Posterior vena cava (tissue), 2 donors: ENCODE measurements at regions not wholly inside any gene's neighbourhood (a gene's known extent, or its start where the extent isn't known, plus 50 kb on each side); places are given as distances from the start of the nearest gene placed in this dataset.
"Not testable (repeated sequence)": the region's sequence is repeated elsewhere in the genome, so short reads cannot be mapped to it uniquely, and the experiment has no call there.

Source experiments
- DNase-seq: peaks from one replicate; pipeline ENCODE4 v3.0.0-alpha.2; 2020; ENCODE audit warnings: low spot score
- intact Hi-C, 2 donors: fragments of 100-400 bp; cut with DNase I; formaldehyde crosslinking; loops; one replicate each; pipeline versions ENCODE4 v1.14.1 to v1.14.2; 2022 to 2023
- donor health status: DM: yes; HTN: yes; CAD: no.
- donor health status: DM: yes; HTN: yes; CAD: no.

DNA sequence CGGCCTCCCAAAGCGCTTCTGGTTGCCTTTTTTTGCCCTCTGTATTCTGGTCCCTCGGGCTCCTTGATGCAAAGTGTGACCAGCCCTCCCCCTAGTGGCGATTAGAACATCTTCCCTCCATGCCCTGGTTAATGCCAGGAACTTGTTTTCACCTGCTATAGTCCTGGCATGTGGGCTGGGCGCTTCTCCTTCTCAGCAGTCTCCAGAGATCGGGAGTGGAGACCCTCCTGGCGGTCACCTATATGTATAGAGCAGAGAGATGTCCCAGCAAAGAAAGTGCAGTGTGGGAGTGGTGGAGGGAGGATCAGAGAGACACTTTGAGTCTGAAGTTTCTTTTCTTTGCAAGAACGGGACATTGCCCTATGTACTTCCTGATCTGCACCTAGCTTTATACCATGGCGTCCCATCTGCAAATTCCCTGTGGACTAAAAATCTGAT is 264.1 kb downstream of the OTUD1 start:
- intact Hi-C loops, result no loop called here
- peak; percentile 76 for DNase-seq

DNA sequence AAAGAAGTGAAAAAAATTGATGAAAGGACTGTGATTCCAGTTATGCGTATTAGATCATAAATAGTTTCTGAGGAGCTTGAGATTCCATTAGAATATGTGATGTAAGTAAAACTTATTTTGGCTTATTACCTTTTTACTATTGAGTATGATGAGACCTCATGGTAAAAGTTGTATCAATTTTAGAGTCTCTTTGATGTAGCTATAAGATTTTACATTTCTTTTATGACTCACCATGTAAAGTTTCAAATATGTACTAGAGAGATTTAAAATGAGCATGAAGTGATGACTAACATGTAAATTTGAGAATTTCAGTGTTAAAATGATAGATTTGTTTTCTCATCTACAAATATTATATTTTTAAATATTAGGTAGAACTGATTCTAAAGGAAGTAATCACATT is 276.5 kb downstream of the OTUD1 start:
- no peak for DNase-seq
- intact Hi-C loops, result no loop called here

- DNase-seq, result no peak
- intact Hi-C loops, result no loop called here
Observed at GRCh38 chr10:23717913-23718312, 279.0 kb downstream of the OTUD1 start.

DNA sequence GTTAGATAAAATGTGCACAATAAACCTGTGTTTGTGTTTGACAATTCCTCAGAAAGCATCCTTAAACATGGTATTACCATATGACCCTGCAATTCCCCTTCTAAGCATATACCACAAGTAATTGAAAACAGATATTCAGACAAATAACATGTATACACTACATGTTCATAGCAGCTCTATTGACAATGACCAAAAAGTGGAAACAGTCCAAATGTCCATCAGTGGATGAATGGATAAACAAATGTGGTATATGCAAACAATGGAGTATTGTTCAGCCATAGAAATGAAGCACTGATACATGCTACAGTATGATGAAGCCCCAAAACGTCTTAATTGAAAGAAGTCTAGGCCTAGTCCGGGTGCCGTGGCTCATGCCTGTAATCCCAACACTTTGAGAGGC is 280.1 kb downstream of the OTUD1 start:
- DNase-seq, result no peak
- intact Hi-C loops, result no loop called here

GRCh38 chr10:23723796-23724195 is 284.9 kb downstream of the OTUD1 start:
- DNase-seq, result no peak
- intact Hi-C loops, result no loop called here

DNA sequence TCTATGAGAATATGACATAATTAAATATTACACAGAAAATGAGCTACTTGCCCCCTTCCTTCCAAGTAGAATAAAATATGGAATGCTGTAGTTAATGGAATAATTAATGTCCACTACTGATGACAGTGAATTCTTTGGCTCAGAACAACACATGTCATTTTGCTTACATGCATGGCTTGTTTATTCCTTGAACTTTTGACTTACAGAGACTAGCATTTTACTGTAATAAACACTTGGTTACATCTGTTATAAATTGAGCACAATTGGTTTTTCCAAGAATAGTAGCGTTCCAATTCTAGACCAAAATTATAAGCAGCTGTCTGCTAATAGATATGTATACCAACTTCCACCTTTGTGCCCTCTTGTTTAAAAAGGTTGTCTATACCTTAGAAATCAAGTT is 286.7 kb downstream of the OTUD1 start:
- intact Hi-C loops, result no loop called here
- DNase-seq, result no peak

GRCh38 chr10:23742368-23742767 is 303.5 kb downstream of the OTUD1 start:
- intact Hi-C loops, result no loop called here
- no peak for DNase-seq

GRCh38 chr10:23742807-23743206 is 303.9 kb downstream of the OTUD1 start:
- no peak for DNase-seq
- intact Hi-C loops, result no loop called here

DNA sequence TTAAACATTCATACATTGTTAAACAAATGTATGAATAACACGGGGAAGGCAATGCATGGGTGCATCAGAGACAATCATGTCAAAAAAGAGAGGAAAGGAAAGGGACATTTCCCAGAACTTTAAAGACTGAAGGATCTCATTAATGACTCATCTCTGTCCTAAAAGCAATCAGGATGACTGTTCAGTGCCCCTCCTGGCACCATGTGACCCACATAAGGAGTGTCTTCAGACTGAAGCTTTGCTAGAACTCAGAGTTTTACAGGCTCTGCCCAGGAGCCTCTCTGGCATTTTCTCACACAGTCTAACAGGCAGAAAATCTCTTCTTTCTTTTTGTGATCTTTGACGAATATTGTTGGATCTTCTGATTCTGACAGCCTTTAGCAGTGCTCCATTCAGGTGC is 315.3 kb downstream of the OTUD1 start:
- intact Hi-C loops, result no loop called here
- no peak for DNase-seq

DNA sequence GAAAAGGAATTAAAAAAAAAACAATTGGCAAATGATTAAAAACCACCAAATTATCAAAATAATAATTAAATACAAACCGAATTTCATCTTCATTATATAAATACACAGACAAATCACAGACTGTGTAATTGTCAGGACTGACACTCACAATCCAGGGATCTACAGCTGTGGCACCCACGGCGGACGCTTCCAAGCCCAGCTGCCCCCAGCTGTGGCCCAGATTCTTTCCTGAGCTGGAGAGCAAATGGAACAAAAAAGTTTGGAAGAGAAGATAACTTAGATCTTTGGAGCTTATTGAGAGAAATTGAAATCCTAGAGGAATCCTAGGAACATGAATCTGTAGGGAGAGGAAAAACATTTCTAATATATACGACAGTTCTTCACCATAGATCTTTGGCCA is 316.1 kb downstream of the OTUD1 start:
- intact Hi-C loops, result no loop called here
- DNase-seq, result no peak

GRCh38 chr10:23755556-23755955 is 316.7 kb downstream of the OTUD1 start:
- no peak for DNase-seq
- intact Hi-C loops, result no loop called here

- intact Hi-C loops, result no loop called here
Observed at GRCh38 chr10:23768281-23768680, 329.4 kb downstream of the OTUD1 start.

GRCh38 chr10:23777153-23777552 is 338.3 kb downstream of the OTUD1 start:
- DNase-seq, result no peak
- intact Hi-C loops, result no loop called here

More at GRCh38 chr10:23768281-23768680, 329.4 kb downstream of the OTUD1 start:
- DNase-seq, result no peak

DNA sequence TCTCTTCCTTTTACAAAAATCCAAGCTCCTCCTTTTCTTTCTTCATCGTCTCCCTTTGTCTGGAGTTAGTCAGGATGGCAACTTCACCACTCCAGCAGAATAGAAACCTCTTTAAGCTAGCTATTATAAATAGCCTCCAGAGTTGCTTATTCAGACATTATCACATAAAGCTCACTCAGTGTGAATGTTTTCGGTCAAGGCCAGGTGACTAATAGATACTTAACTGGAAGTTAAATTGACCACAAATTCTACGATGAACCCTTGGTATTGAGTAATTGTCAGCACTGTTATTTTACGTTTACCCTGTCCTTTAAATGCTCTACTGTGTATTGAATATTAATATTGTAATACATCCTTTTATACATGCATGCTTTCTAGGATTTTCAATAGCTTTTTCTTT is 340.4 kb downstream of the OTUD1 start:
- intact Hi-C loops, result no loop called here
- DNase-seq, result no peak

DNA sequence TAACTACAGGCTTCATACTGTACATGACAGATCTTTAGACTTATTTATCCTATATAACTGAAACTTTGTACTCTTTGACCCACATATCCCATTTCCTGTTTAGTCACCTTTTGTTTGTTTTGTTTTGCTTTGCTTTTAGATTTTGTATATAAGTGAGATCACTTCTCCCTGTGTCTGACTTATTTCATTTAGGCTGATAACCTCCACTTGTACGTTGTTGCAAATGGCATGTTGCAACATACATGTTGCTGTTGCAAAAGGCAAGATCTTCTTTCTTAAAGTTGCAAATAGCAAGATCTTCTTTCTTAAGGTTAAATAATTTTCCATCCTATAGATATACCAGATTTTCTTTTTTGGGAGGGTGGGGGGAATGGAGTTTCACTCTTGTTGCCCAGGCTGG is 341.5 kb downstream of the OTUD1 start:
- intact Hi-C loops, result no loop called here
- DNase-seq, result no peak

DNA sequence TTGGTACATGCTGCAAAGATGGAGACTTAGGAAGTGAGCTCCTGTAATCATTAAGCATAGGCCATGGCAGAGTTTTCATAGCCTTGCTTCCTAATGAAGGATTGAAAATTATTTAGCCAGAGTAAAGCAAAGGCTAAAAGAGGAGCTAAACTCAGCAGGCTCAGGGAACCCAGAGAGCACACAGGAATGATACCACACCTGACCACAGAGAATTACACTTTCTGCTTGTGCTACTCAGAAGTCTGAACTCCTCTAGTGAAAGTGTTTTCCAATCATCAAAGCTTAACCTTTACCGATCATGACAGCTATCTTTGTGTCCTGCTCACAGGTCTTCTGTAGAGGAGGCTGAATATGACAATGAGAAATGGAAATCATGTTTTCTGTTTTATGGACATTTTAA is 347.7 kb downstream of the OTUD1 start:
- intact Hi-C loops, result no loop called here
- DNase-seq, result no peak

GRCh38 chr10:23793577-23793976 is 354.7 kb downstream of the OTUD1 start:
- no peak for DNase-seq
- intact Hi-C loops, result no loop called here

- intact Hi-C loops, DNase-seq: not testable (repeated sequence)
Observed at GRCh38 chr10:23797452-23797851, 358.6 kb downstream of the OTUD1 start.

- no peak for DNase-seq
- intact Hi-C loops, result no loop called here
Observed at GRCh38 chr10:23804125-23804524, 365.2 kb downstream of the OTUD1 start.

- intact Hi-C loops, result no loop called here
- no peak for DNase-seq
Observed at GRCh38 chr10:23813687-23814086, 374.8 kb downstream of the OTUD1 start.

DNA sequence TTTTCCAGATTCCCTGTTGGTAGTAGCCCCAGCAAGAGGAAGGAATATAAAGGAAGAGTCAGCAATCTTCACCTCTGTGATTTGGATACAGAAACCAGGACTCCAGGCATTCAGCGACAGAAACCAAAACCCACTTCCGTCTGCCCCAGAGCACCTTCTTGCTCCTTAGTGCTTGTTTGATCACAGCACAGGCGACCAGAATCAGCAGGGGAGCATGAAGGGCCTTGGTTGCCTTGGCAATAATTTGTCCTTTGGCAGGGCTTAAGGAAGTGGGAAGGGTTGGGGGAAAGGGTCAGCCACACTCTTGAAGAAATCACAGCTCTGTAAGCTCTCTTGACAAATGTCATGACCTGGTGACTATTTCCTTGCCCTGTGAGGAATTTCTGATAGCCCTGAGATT is 379.6 kb downstream of the OTUD1 start:
- intact Hi-C loops, result no loop called here
- no peak for DNase-seq

- DNase-seq, result no peak
- intact Hi-C loops, result no loop called here
Observed at GRCh38 chr10:23820792-23821191, 381.9 kb downstream of the OTUD1 start.
